Vagina (tissue), 2 donors: ENCODE measurements at regions not wholly inside any gene's neighbourhood (a gene's known extent, or its start where the extent isn't known, plus 50 kb on each side); places are given as distances from the start of the nearest gene placed in this dataset.

ENCODE experiments used
- DNase-seq, 2 donors: peaks; one replicate each; pipeline ENCODE4 v3.0.0-alpha.2; 2017; ENCODE audit errors: extremely low spot score in 2 of 2
- H3K27ac ChIP-seq: fragments of 200-600 bp; sonication (generic); one replicate; pipeline ENCODE4 v1.5.1; 2019
- H3K27me3 ChIP-seq: fragments of 200-600 bp; sonication (generic); one replicate; pipeline ENCODE4 v1.5.1; 2019
- H3K36me3 ChIP-seq, 2 donors: fragments of 200-600 bp; sonication (generic); one replicate each; pipeline ENCODE4 v1.5.1; 2017 to 2019
- H3K4me1 ChIP-seq: fragments of 200-600 bp; sonication (generic); one replicate; pipeline ENCODE4 v1.5.1; 2019
- H3K4me3 ChIP-seq, 2 donors: fragments of 200-600 bp; sonication (generic); 1 replicate in 1 of 2; 2 replicates in 1 of 2; pipeline ENCODE4 v1.5.1; 2016 to 2019
- H3K9me3 ChIP-seq: fragments of 200-600 bp; sonication (generic); one replicate; pipeline ENCODE4 v1.5.1; 2019
- CTCF ChIP-seq, 3 experiments: fragments of 450-650 bp in 2 of 3; fragments of 200-600 bp in 1 of 3; sonication (generic) in 1 of 3; IDR thresholded peaks; one replicate each; pipeline ENCODE4 v1.5.1; 2017 to 2019; ENCODE audit warnings: antibody characterized with exemption in 3 of 3, mild to moderate bottlenecking in 2 of 3, moderate library complexity in 2 of 3
- POLR2A ChIP-seq, 2 donors: fragments of 450-650 bp; IDR thresholded peaks; one replicate each; pipeline ENCODE4 v1.6.1; 2017; ENCODE audit warnings: antibody characterized with exemption in 2 of 2, mild to moderate bottlenecking in 2 of 2, moderate library complexity in 2 of 2
- POLR2AphosphoS5 ChIP-seq, 2 donors: sonication (generic); formaldehyde crosslinking; IDR thresholded peaks; one replicate each; pipeline ENCODE4 v1.9.0; 2017; ENCODE audit warnings: antibody characterized with exemption in 2 of 2, mild to moderate bottlenecking in 2 of 2, low read depth in 1 of 2; ENCODE audit not compliant: insufficient read depth in 1 of 2
- intact Hi-C: fragments of 100-400 bp; cut with DNase I; formaldehyde crosslinking; loops from one replicate; pipeline ENCODE4 v1.15.1; 2023

GRCh38 chr4:58983887-58984286 is 1873.7 kb upstream of the IGFBP7 start:
- TF ChIP-seq POLR2AphosphoS5 (IDR thresholded peaks at IDR 0.05; ENCODE audit: insufficient read depth in 1 of 2, low read depth in 1 of 2) (no peak), CTCF (IDR thresholded peaks at IDR 0.05) (no peak), POLR2A (IDR thresholded peaks at IDR 0.05) (no peak)
- Histone ChIP-seq H3K4me1 (no peaks in the 10 kb centered on the region), H3K27ac (no peak overlapping the region), H3K27me3 (no peaks in the 10 kb centered on the region), H3K4me3 (no peak overlapping the region), H3K9me3 (no peaks in the 10 kb centered on the region), H3K36me3 (no peaks in the 10 kb centered on the region)
- intact Hi-C loops, result no loop called here
- DNase-seq, result no peak

- H3K4me3 ChIP-seq, result no peak overlapping the region
- H3K27ac ChIP-seq, result no peak overlapping the region
- intact Hi-C loops, result no loop called here
- TF ChIP-seq POLR2AphosphoS5 (IDR thresholded peaks at IDR 0.05; ENCODE audit: insufficient read depth in 1 of 2, low read depth in 1 of 2), result no peak
- no peak for TF ChIP-seq POLR2A (IDR thresholded peaks at IDR 0.05)
- TF ChIP-seq CTCF (IDR thresholded peaks at IDR 0.05), result no peak
- no peaks in the 10 kb centered on the region for H3K4me1 ChIP-seq
- DNase-seq, result no peak
- H3K9me3 ChIP-seq, result no peaks in the 10 kb centered on the region
- H3K27me3 ChIP-seq, result no peaks in the 10 kb centered on the region
- no peaks in the 10 kb centered on the region for H3K36me3 ChIP-seq
Observed at GRCh38 chr4:59002148-59002547, 1892.0 kb upstream of the IGFBP7 start.

GRCh38 chr4:59024257-59024656 is 1914.1 kb upstream of the IGFBP7 start:
- DNase-seq, result no peak
- H3K27me3 ChIP-seq, result no peaks in the 10 kb centered on the region
- no peaks in the 10 kb centered on the region for H3K4me1 ChIP-seq
- TF ChIP-seq CTCF (IDR thresholded peaks at IDR 0.05), result no peak
- no peak for TF ChIP-seq POLR2AphosphoS5 (IDR thresholded peaks at IDR 0.05; ENCODE audit: insufficient read depth in 1 of 2, low read depth in 1 of 2)
- no peak for TF ChIP-seq POLR2A (IDR thresholded peaks at IDR 0.05)
- no peak overlapping the region for H3K4me3 ChIP-seq
- intact Hi-C loops, result no loop called here
- H3K36me3 ChIP-seq, result no peaks in the 10 kb centered on the region
- H3K27ac ChIP-seq, result no peak overlapping the region
- no peaks in the 10 kb centered on the region for H3K9me3 ChIP-seq

GRCh38 chr4:59037812-59038211 is 1927.6 kb upstream of the IGFBP7 start:
- no peaks in the 10 kb centered on the region for H3K4me1 ChIP-seq
- no peaks in the 10 kb centered on the region for H3K27me3 ChIP-seq
- no peak for DNase-seq
- H3K9me3 ChIP-seq, result no peaks in the 10 kb centered on the region
- no peak overlapping the region for H3K4me3 ChIP-seq
- H3K27ac ChIP-seq, result no peak overlapping the region
- no peak for TF ChIP-seq POLR2AphosphoS5 (IDR thresholded peaks at IDR 0.05; ENCODE audit: insufficient read depth in 1 of 2, low read depth in 1 of 2)
- TF ChIP-seq POLR2A (IDR thresholded peaks at IDR 0.05), result no peak
- TF ChIP-seq CTCF (IDR thresholded peaks at IDR 0.05), result no peak
- H3K36me3 ChIP-seq, result no peaks in the 10 kb centered on the region
- intact Hi-C loops, result no loop called here

GRCh38 chr4:59039046-59039445 is 1928.9 kb upstream of the IGFBP7 start:
- Histone ChIP-seq H3K36me3 (no peaks in the 10 kb centered on the region), H3K4me3 (no peak overlapping the region), H3K4me1 (no peaks in the 10 kb centered on the region), H3K27ac (no peak overlapping the region), H3K27me3 (no peaks in the 10 kb centered on the region), H3K9me3 (no peaks in the 10 kb centered on the region)
- TF ChIP-seq CTCF (IDR thresholded peaks at IDR 0.05) (no peak), POLR2AphosphoS5 (IDR thresholded peaks at IDR 0.05; ENCODE audit: insufficient read depth in 1 of 2, low read depth in 1 of 2) (no peak), POLR2A (IDR thresholded peaks at IDR 0.05) (no peak)
- intact Hi-C loops, result no loop called here
- DNase-seq, result no peak
